K562 (cell line): ENCODE measurements at regions not wholly inside any gene's neighbourhood (a gene's known extent, or its start where the extent isn't known, plus 50 kb on each side); places are given as distances from the start of the nearest gene placed in this dataset.

Experiments
- CTCF ChIP-seq, 3 experiments: IDR thresholded peaks in 2 of 3; conservative IDR thresholded peaks in 1 of 3; 2 replicates each; pipeline ENCODE4 v1.5.1; 2011 to 2012; ENCODE audit warnings: low read length in 3 of 3, mild to moderate bottlenecking in 3 of 3, control low read depth in 2 of 3, improper control_type of control experiment in 1 of 3, inconsistent platforms in 1 of 3, low read depth in 1 of 3, mixed read lengths in 1 of 3, moderate library complexity in 1 of 3; ENCODE audit not compliant: insufficient read depth in 2 of 3
- L3MBTL2 ChIP-seq: fragments of 450-650 bp; IDR thresholded peaks from 2 replicates; pipeline ENCODE4 v1.6.1; 2016; ENCODE audit warnings: mild to moderate bottlenecking, moderate library complexity
- ZEB2 ChIP-seq: fragments of 450-650 bp; IDR thresholded peaks from 2 replicates; pipeline ENCODE4 v1.6.1; 2016

GRCh38 chr15:57797110-57797509 is 90.6 kb downstream of the POLR2M start:
- TF ChIP-seq CTCF (IDR thresholded peaks at IDR 0.05 in 2 of 3, conservative IDR thresholded peaks at IDR 0.05 in 1 of 3; ENCODE audit: insufficient read depth in 2 of 3, low read depth in 1 of 3, low read length in 3 of 3) (no peak), ZEB2 (no peak), L3MBTL2 (no peak)
